Astrocyte (in vitro differentiated cells and primary cell): ENCODE measurements at regions not wholly inside any gene's neighbourhood (a gene's known extent, or its start where the extent isn't known, plus 50 kb on each side); places are given as distances from the start of the nearest gene placed in this dataset.

Source experiments
- CTCF ChIP-seq: IDR thresholded peaks from 2 replicates; pipeline ENCODE4 v1.5.1; 2011; ENCODE audit warnings: low read depth, mild to moderate bottlenecking, inconsistent platforms, low read length, moderate library complexity; ENCODE audit not compliant: insufficient read depth
- EZH2 ChIP-seq: IDR thresholded peaks from 2 replicates; pipeline ENCODE4 v1.6.1; 2012; ENCODE audit warnings: mild to moderate bottlenecking, low read length, inconsistent platforms; ENCODE audit not compliant: insufficient read depth

- TF ChIP-seq CTCF, result no peak
- no peak for TF ChIP-seq EZH2
These were observed 688.9 kb downstream of the GBE1 start for GRCh38 chr3:81072591-81072990.
